ENCODE measurements at regions not wholly inside any gene's neighbourhood (a gene's known extent, or its start where the extent isn't known, plus 50 kb on each side); places are given as distances from the start of the nearest gene placed in this dataset.

GRCh38 chr18:77755187-77755586 lies 505.5 kb downstream of the GALR1 start:
- DNase-seq (ENCODE audit: low read depth) = no peak

- no peak for DNase-seq (ENCODE audit: low read depth)
Measured at GRCh38 chr18:77761332-77761731, 511.7 kb downstream of the GALR1 start.

GRCh38 chr18:77762014-77762413 lies 512.4 kb downstream of the GALR1 start:
- no peak for DNase-seq (ENCODE audit: low read depth)

- no peak for DNase-seq (ENCODE audit: low read depth)
Measured at GRCh38 chr18:77762642-77763041, 513.0 kb downstream of the GALR1 start.

- DNase-seq (ENCODE audit: low read depth) = no peak
Measured at GRCh38 chr18:77763530-77764145, 514.0 kb downstream of the GALR1 start.

GRCh38 chr18:77765468-77765867 lies 515.8 kb downstream of the GALR1 start:
- no peak for DNase-seq (ENCODE audit: low read depth)

GRCh38 chr18:77766421-77766820 lies 516.8 kb downstream of the GALR1 start:
- DNase-seq (ENCODE audit: low read depth) = no peak

GRCh38 chr18:77772177-77772576 lies 522.5 kb downstream of the GALR1 start:
- DNase-seq (ENCODE audit: low read depth) = no peak

GRCh38 chr18:77776104-77776503 lies 526.5 kb downstream of the GALR1 start:
- no peak for DNase-seq (ENCODE audit: low read depth)

GRCh38 chr18:77777163-77777562 lies 527.5 kb downstream of the GALR1 start:
- DNase-seq (ENCODE audit: low read depth) = no peak

- no peak for DNase-seq (ENCODE audit: low read depth)
Measured at GRCh38 chr18:77784759-77785379, 535.2 kb downstream of the GALR1 start.

GRCh38 chr18:77785415-77785975 lies 535.8 kb downstream of the GALR1 start:
- no peak for DNase-seq (ENCODE audit: low read depth)

GRCh38 chr18:77803024-77803423 lies 553.4 kb downstream of the GALR1 start:
- no peak for DNase-seq (ENCODE audit: low read depth)

- no peak for DNase-seq (ENCODE audit: low read depth)
Measured at GRCh38 chr18:77804382-77804781, 554.7 kb downstream of the GALR1 start.

- no peak for DNase-seq (ENCODE audit: low read depth)
Measured at GRCh38 chr18:77807650-77808049, 558.0 kb downstream of the GALR1 start.

- DNase-seq (ENCODE audit: low read depth) = no peak
Measured at GRCh38 chr18:77811503-77811902, 561.9 kb downstream of the GALR1 start.

GRCh38 chr18:77815666-77816338 lies 566.2 kb downstream of the GALR1 start:
- DNase-seq (ENCODE audit: low read depth) = no peak

GRCh38 chr18:77818328-77818727 lies 568.7 kb downstream of the GALR1 start:
- DNase-seq (ENCODE audit: low read depth) = no peak

- DNase-seq (ENCODE audit: low read depth) = no peak
Measured at GRCh38 chr18:77820472-77820871, 570.8 kb downstream of the GALR1 start.

- DNase-seq (ENCODE audit: low read depth) = no peak
Measured at GRCh38 chr18:77821892-77822291, 572.2 kb downstream of the GALR1 start.

- no peak for DNase-seq (ENCODE audit: low read depth)
Measured at GRCh38 chr18:77822632-77823031, 573.0 kb downstream of the GALR1 start.

- no peak for DNase-seq (ENCODE audit: low read depth)
Measured at GRCh38 chr18:77833807-77834206, 584.2 kb downstream of the GALR1 start.

GRCh38 chr18:77851802-77852201 lies 602.2 kb downstream of the GALR1 start:
- no peak for DNase-seq (ENCODE audit: low read depth)
